AG20443 (cell line): ENCODE measurements at regions not wholly inside any gene's neighbourhood (a gene's known extent, or its start where the extent isn't known, plus 50 kb on each side); places are given as distances from the start of the nearest gene placed in this dataset.
"Not testable (repeated sequence)": the region's sequence is repeated elsewhere in the genome, so short reads cannot be mapped to it uniquely, and the experiment has no call there.

Experiments
- DNase-seq: peaks from one replicate; pipeline ENCODE4 v3.0.0; 2012; ENCODE audit warnings: low spot score, mixed read lengths

- DNase-seq = no peak
Measured at GRCh38 chr9:135408476-135409254, 70.9 kb upstream of the PPP1R26 start.

- no peak for DNase-seq
Measured at GRCh38 chr9:135409286-135410200, 70.0 kb upstream of the PPP1R26 start.

GRCh38 chr9:135410421-135410820 is 69.2 kb upstream of the PPP1R26 start:
- no peak for DNase-seq

GRCh38 chr9:135410831-135411473 is 68.6 kb upstream of the PPP1R26 start:
- DNase-seq = no peak

- not testable (repeated sequence) for DNase-seq
Measured at GRCh38 chr9:135411605-135412004, 68.0 kb upstream of the PPP1R26 start.

GRCh38 chr9:135412315-135413085 is 67.1 kb upstream of the PPP1R26 start:
- peak; percentile 96 for DNase-seq

- no peak for DNase-seq
Measured at GRCh38 chr9:135413086-135413375, 66.6 kb upstream of the PPP1R26 start.

- DNase-seq = no peak
Measured at GRCh38 chr9:135413461-135413860, 66.1 kb upstream of the PPP1R26 start.

- no peak for DNase-seq
Measured at GRCh38 chr9:135414293-135414692, 65.3 kb upstream of the PPP1R26 start.

GRCh38 chr9:135415586-135415985 is 64.0 kb upstream of the PPP1R26 start:
- no peak for DNase-seq

GRCh38 chr9:135416664-135417290 is 62.8 kb upstream of the PPP1R26 start:
- no peak for DNase-seq

GRCh38 chr9:135418161-135418560 is 61.4 kb upstream of the PPP1R26 start:
- no peak for DNase-seq

- DNase-seq = no peak
Measured at GRCh38 chr9:135419106-135419505, 60.5 kb upstream of the PPP1R26 start.

GRCh38 chr9:135422341-135422944 is 57.1 kb upstream of the PPP1R26 start:
- no peak for DNase-seq

GRCh38 chr9:135423725-135424124 is 55.9 kb upstream of the PPP1R26 start:
- no peak for DNase-seq
